SHP77 (cell line): ENCODE measurements at regions not wholly inside any gene's neighbourhood (a gene's known extent, or its start where the extent isn't known, plus 50 kb on each side); places are given as distances from the start of the nearest gene placed in this dataset.
"Not testable (repeated sequence)": the region's sequence is repeated elsewhere in the genome, so short reads cannot be mapped to it uniquely, and the experiment has no call there.

Experiments
- DNase-seq, 2 experiments: peaks; one replicate each; lab custom pipeline; 2025; lab: John Stamatoyannopoulos, UW

- no peak for DNase-seq
Observed at GRCh38 chr9:120338340-120338739, 241.6 kb downstream of the CDK5RAP2 start.

GRCh38 chr9:120337131-120337530, 242.8 kb downstream of the CDK5RAP2 start:
- DNase-seq, result no peak

DNA sequence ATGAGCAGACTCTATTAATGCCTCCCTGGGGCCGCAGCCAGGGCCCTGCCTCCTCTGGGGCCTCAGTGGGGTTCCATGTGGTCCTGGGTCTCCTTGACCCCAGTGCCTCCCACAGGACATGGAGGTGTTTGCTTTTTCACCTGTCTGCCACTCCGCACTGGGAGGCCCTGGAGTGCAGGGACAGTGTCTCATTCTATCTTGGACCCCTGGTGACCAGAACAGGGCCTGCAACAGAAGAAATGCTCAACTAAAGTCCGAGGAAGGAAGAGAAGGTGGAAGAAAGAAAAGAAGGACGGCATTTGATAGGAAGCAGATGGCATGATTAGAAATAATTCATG, 243.2 kb downstream of the CDK5RAP2 start:
- DNase-seq, result no peak

DNA sequence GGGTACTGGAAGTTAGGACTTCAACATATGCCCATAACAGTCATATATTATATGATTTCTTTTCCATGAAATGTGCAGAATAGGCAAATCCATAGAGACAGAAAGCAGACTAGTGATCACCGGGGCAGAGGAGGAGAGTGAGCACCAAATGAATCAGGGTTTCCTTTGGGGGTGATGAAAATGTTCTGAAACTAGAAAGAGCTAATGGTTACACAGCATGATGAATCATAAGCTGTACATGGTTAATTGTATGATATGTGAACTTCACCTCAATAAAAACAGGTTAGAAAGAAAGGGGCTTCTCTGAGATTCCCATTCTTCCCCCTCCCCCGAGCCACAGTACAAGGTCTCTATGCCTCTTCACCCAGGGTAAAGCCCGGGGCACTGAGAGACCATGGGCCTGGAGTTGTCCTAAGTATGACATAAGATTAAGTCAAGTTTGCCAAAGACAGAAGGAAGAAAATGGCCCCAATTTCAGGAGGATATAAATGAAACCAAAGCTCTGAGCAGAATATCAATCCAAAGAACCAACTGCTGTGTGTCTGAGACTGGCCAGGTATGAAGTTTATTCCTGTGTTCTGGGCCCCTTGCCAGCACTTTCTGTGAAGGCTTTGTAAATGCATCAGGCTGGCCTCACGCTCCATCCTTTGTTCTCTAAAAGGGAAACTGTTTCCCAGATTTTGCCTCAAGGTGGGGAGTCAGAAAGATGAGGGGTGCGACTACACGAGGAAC, 243.8 kb downstream of the CDK5RAP2 start:
- no peak for DNase-seq

- DNase-seq, result no peak
Observed at GRCh38 chr9:120331913-120332312, 248.1 kb downstream of the CDK5RAP2 start.

GRCh38 chr9:120330031-120330430, 249.9 kb downstream of the CDK5RAP2 start:
- DNase-seq, result no peak

GRCh38 chr9:120327322-120327721, 252.6 kb downstream of the CDK5RAP2 start:
- DNase-seq, result no peak

DNA sequence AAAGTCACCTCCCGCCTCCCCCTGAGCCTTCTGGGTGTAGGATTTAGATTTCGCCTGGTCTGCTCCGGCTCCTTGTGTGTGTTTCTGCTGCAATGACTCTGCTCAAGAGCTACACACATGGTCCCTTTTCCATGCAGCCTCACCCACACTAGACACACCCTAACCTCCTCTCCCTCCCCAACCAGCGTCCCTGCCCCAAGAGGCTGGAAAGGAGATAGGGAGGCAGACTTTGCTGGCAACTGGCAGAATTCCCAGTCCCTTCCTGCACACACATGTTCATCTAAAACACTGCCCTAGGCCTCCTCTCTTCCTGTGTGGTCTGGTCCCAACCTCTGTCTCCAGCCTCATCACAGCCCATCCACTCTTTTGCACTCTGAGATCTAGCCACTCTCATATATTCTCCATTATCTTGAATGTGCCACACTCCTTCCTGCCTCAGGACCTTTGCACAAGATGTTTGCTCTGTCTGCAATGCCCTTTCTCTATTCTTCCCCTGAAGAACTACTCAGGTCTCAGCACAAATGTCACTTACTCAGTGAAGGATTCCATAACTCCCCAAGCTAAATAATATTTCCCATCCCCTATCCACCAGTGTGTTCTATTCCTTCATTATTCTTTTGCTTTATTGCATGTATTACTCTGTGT, 253.8 kb downstream of the CDK5RAP2 start:
- DNase-seq, result no peak

- no peak for DNase-seq
Observed at GRCh38 chr9:120324996-120325642, 254.8 kb downstream of the CDK5RAP2 start.

DNA sequence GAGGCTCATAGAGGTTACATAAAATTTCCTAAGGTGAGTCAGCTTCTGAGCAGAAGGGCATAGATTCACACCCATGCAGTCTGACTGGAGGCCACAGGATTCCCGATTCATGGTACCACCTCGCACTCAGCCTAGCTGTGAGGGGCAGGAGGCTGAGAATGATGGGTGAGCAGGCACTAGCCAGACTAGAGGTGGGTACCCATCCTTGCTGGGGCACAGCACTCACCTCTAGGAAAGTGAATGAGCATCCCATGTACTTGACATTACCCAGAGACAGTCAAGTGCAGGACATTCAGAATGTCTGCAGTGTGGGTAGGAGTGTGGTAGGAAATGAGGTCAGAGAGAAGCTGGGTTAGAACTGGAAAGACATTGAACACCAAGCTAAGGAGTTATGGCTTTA, 255.5 kb downstream of the CDK5RAP2 start:
- DNase-seq, result no peak

DNA sequence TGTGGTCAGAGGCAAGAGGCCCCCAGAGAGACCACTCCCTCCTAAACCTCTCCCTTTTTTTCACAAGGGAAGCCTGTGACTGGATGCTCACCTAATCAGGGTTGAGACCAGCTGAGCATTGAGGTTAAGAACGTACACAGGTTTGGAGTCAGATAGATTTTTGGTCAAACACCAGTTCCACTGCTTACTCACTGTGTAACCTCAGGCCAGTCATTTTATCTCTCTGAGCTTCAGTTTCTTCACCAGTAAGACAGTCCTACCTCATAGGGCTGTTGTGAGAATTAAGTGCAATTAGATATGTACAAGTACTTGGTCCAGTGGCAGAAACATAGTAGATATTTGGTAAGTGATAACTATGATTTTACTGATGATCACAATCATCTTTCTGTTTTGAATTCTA, 256.8 kb downstream of the CDK5RAP2 start:
- no peak for DNase-seq

- no peak for DNase-seq
Observed at GRCh38 chr9:120319452-120319851, 260.5 kb downstream of the CDK5RAP2 start.

DNA sequence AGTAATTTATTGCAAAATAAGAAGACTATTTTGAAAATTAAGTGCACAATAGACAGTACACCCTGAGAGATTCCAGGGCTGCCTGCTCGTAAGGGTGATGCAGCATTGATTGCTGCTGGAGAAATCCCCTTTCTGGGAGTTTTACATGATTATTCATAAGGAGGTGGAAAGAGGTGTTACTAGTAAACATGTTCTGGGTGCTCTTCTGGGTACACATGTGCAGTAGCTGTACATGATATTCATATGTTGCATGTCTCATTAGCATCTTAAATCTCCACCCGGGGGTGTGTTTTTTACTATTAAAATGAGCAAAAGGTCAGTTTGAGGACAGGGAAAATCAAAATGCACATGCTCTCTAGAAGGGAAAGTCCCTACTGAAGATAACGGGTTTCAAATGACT, 264.8 kb downstream of the CDK5RAP2 start:
- no peak for DNase-seq

DNA sequence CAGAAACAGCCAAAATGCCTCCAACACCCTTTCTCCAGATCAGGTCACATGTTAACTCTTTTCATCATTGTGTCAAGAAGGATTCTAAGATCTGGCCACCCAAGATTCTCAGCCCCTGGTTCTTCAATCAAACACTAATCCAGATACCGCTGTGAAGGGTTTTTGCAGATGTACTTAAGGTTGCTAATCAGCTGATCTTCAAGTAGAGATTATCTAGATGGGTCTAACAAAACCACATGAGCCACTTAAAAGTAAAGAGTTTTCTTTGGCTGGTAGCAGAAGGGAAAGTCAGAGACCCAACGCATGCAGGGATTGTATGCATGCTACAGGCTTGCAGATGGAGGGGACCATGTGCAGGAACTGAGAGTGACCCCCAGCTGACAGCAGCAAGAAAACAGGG, 267.9 kb downstream of the CDK5RAP2 start:
- no peak for DNase-seq

GRCh38 chr9:120310035-120310434, 269.9 kb downstream of the CDK5RAP2 start:
- no peak for DNase-seq

- DNase-seq, result peak in 1 of 2 experiments; percentile 13
Observed at GRCh38 chr9:120308495-120308894, 271.5 kb downstream of the CDK5RAP2 start.

DNA sequence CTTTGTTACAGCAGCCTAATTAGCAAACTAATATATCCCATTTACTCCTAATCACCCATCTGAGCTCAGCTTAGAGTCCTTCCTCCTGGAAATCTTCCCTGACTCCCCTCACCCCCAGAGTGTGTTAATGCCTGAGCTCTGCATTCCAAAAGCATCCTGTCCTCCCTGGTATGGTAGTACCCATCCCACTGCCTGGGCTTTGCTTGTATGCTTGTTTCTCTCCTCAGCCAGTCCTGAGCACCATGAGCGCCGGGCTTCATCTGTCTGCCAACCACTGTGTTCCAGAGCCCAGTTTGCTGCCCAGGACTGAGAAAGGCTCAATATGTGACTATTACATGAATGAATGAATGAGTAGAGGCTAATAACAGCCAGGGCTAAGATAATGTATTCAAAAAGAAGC, 272.4 kb downstream of the CDK5RAP2 start:
- no peak for DNase-seq

DNA sequence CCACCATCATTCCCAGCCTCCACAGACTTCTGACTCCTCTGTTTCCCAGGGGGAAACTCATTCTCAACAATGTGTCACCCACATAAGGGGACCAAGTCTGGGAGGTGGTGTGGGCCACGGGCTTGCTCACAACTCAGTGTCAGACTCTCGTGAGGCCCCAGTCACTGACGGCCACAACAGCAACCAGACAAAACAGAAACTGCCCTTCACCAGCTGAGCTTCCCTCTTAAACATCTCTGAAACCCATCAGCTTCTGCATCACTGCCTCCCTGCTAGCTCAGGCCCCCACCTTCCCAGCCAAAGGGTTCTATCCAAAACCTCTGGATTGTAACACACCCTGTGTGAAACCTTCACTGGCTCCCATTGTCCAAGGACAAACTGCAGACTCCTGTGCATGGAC, 273.4 kb downstream of the CDK5RAP2 start:
- DNase-seq, result no peak

DNA sequence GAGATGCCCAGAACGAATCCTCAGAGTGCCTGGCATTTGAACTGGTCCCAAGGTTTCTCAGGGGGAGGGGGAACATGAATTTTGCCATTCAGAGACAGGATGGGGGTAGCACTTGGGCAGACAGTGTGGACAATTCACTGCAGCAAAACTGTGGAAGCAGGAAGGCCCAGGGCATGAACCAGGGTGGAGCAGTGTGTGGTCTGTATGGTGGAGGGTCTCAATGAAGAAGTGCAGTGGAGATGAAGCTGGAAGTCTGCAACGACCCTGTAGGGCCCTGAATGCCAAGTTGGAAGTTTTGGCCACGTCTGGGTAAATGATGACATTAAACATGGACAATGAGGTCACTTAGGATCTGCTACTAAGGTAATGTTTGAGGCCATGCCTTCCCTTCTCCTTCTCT, 273.9 kb downstream of the CDK5RAP2 start:
- DNase-seq, result no peak

DNA sequence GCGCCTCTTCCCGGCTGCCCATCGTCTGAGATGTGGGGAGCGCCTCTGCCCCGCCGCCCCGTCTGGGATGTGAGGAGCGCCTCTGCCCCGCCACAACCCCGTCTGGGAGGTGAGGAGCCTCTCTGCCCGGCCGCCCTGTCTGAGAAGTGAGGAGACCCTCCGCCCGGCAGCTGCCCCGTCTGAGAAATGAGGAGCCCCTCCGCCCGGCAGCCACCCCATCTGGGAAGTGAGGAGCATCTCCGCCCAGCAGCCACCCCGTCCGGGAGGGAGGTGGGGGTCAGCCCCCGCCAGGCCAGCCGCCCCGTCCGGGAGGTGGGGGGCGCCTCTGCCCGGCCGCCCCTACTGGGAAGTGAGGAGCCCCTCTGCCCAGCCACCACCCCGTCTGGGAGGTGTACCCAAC, 275.1 kb downstream of the CDK5RAP2 start:
- DNase-seq, result not testable (repeated sequence)

DNA sequence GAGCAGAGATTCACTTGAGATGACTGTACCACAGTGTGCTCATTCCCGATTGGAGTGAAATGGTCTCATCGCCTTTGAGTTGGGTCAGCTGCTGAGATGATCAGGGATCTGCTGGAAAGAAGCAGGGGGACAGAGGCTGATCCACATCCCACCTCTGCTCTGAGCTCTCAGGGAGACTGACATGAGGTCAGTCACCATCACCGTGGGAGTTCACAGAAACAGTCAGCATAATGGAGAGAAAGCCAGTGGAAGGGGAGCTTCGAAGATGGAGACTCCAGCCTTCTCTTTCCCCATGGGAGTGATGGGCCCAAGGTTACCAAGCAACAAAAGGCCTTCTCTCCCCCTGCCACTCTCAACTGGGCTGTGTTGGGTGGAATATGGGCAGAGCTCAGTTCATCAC, 276.4 kb downstream of the CDK5RAP2 start:
- no peak for DNase-seq

- no peak for DNase-seq
Observed at GRCh38 chr9:120299785-120300184, 280.2 kb downstream of the CDK5RAP2 start.

DNA sequence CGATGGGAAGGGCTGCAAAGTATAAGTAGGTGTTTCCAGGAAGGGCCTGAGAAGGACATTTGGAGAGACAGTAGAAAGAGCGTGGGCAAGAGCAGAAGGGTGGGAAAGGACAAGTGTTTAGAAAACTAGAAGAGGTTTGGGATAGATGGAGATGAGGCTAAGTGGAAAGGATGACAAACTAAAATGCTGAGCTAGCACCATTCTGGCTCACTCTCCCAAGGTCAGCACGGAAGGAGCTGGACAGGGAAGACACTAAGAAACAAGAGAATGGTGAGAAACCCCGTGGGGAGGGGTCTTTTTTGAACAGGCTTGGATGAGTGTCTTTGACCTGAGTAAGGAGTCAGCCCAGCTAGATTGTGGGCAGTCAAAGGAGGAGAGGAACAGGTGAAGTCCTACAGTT, 286.0 kb downstream of the CDK5RAP2 start:
- no peak for DNase-seq

- no peak for DNase-seq
Observed at GRCh38 chr9:120292606-120293005, 287.4 kb downstream of the CDK5RAP2 start.
